ENCODE measurements at regions not wholly inside any gene's neighbourhood (a gene's known extent, or its start where the extent isn't known, plus 50 kb on each side); places are given as distances from the start of the nearest gene placed in this dataset.

DNA sequence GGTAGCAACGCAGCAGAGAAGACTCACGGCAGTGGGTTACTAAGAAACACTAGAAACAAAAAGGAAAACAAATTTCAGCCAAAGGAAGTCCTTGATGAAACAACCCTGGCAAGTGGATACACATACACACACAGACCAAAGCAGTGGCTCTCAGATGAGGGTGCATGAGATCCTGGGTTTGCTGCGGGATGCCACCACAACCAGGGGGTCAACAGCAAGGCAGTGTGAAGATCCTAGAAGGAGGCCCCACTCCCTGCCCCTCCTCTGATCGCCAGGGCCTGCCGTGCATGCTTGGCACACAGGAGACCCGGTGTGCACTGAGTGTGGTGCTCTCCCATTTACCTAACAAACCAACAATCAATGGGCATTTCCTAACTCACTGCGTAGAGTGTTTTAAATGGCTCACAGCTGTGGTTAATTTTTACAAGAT, 252.3 kb upstream of the KLF14 start:
- 83% methylated on average over 2 of the region's 7 CpGs for WGBS (ENCODE audit: insufficient coverage)
- H3K9me3 Mint-ChIP-seq: no peaks in the 10 kb centered on the region
- Histone ChIP-seq H3K9me3 (no peaks in the 10 kb centered on the region), H3K27me3 (replicated peaks in 1 of 2; ENCODE audit: control insufficient read depth in 2 of 2, extremely low read depth in 1 of 2, insufficient read depth in 2 of 2, low read length in 1 of 2) (no peaks in the 10 kb centered on the region), H3K4me3 (ENCODE audit: control insufficient read depth in 1 of 2, extremely low read depth in 1 of 2, low read length in 1 of 2) (no peak overlapping the region), H3K4me1 (ENCODE audit: control insufficient read depth in 1 of 2, extremely low read depth in 1 of 2, insufficient read depth in 2 of 2, low read length in 2 of 2) (peaks cover 0 to 74% of the 10 kb centered on the region in 2 experiments), H3K36me3 (ENCODE audit: control insufficient read depth in 2 of 2, extremely low read depth in 1 of 2, insufficient read depth in 1 of 2, low read length in 1 of 2) (peaks cover 0 to 23% of the 10 kb centered on the region in 2 donors), H3K27ac (ENCODE audit: low read length) (peak overlapping the region; percentile 91)
- POLR2A ChIA-PET: interaction anchor here in 1 of 2 donors (0.9 kb wide), 1 partner anchor 27 kb away, joined by 3 read pairs; no protein-coding TSS in a partner anchor
- ATAC-seq (replicated peaks in 1 of 4) (peak in 2 of 4 experiments; percentile 9 to 37), DNase-seq (peak in 9 of 35 experiments; percentile 6 to 58 (median 18))
- CTCF ChIA-PET: interaction anchor here (0.7 to 1.1 kb wide), 3 partner anchors 21 to 54 kb away, joined by 3 to 6 read pairs (median 4); no protein-coding TSS in a partner anchor
- H3K27me3 Mint-ChIP-seq: no peaks in the 10 kb centered on the region
- peak overlapping the region; percentile 82 to 95 for H3K27ac Mint-ChIP-seq
- H3K36me3 Mint-ChIP-seq: peaks cover 30% of the 10 kb centered on the region
- H3K4me1 Mint-ChIP-seq: peaks cover 64 to 73% (median 72%) of the 10 kb centered on the region in 3 donors
- peak overlapping the region; percentile 13 to 59 (median 28) for H3K4me3 Mint-ChIP-seq

DNA sequence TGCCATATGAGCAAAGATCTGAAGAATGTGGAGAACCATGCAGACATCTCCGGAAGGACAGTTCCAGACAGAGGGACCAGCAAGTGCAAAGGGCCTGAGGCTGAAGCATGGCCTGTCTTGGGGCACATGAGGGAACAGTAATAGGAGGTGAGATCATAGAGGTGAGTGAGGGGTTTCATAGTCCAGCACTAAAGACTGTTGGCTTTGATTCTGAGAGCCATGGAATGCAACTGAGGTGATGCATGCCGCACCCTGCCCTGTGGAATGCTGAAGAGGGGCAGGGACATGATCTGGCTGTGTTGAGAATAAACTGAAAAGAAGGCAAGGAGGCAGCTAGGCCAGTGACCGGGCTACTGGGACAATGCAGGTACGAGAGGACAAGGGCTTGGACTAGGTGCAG, 253.1 kb upstream of the KLF14 start:
- Histone ChIP-seq H3K9me3 (no peaks in the 10 kb centered on the region), H3K27me3 (replicated peaks in 1 of 2; ENCODE audit: control insufficient read depth in 2 of 2, extremely low read depth in 1 of 2, insufficient read depth in 2 of 2, low read length in 1 of 2) (no peaks in the 10 kb centered on the region), H3K4me1 (ENCODE audit: control insufficient read depth in 1 of 2, extremely low read depth in 1 of 2, insufficient read depth in 2 of 2, low read length in 2 of 2) (peaks cover 0 to 82% of the 10 kb centered on the region in 2 experiments), H3K36me3 (ENCODE audit: control insufficient read depth in 2 of 2, extremely low read depth in 1 of 2, insufficient read depth in 1 of 2, low read length in 1 of 2) (peaks cover 0 to 20% of the 10 kb centered on the region in 2 donors), H3K27ac (ENCODE audit: low read length) (peak overlapping the region; percentile 91), H3K4me3 (ENCODE audit: control insufficient read depth in 1 of 2, extremely low read depth in 1 of 2, low read length in 1 of 2) (no peak overlapping the region)
- POLR2A ChIA-PET: interaction anchor here (0.6 to 2.2 kb wide), 3 partner anchors 30 to 55 kb away, joined by 4 to 12 read pairs (median 9); no protein-coding TSS in a partner anchor
- 100% methylated on average over 4 of the region's 4 CpGs for WGBS (ENCODE audit: insufficient coverage)
- Mint-ChIP-seq H3K36me3 (peaks cover 36% of the 10 kb centered on the region), H3K27ac (peak overlapping the region; percentile 82 to 95), H3K4me3 (peak overlapping the region in 2 of 3 donors; percentile 28 to 59), H3K27me3 (no peaks in the 10 kb centered on the region), H3K4me1 (peaks cover 72 to 81% (median 81%) of the 10 kb centered on the region in 3 donors), H3K9me3 (no peaks in the 10 kb centered on the region)
- ATAC-seq (replicated peaks in 1 of 4) (no peak), DNase-seq (no peak)
- CTCF ChIA-PET: interaction anchor here in 1 of 2 donors (0.7 to 1.7 kb wide), 2 partner anchors 27 to 1610 kb away, joined by 4 to 6 read pairs; no protein-coding TSS in a partner anchor

DNA sequence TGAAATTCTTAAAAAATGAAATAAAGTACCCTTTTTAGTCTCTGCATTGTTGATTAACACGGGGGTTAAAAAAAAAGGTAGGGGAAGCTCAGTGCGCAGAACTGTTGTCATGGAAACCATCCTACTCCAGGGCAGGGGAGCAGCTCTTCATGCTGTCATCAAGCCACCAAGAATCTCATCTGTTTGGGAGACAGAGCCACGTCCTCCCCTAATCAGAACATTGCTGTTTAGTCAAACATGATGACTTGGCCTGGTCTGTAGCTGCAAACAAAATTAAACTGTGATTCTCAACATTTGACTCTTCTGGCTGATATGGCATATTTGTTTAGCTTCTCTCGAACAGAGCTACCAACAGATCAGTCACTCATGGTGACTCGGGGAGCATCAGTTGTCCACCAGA, 254.4 kb upstream of the KLF14 start:
- Histone ChIP-seq H3K27ac (ENCODE audit: low read length) (peak overlapping the region; percentile 91), H3K9me3 (no peaks in the 10 kb centered on the region), H3K4me1 (ENCODE audit: control insufficient read depth in 1 of 2, extremely low read depth in 1 of 2, insufficient read depth in 2 of 2, low read length in 2 of 2) (peaks cover 0 to 78% of the 10 kb centered on the region in 2 experiments), H3K36me3 (ENCODE audit: control insufficient read depth in 2 of 2, extremely low read depth in 1 of 2, insufficient read depth in 1 of 2, low read length in 1 of 2) (peaks cover 0 to 17% of the 10 kb centered on the region in 2 donors), H3K4me3 (ENCODE audit: control insufficient read depth in 1 of 2, extremely low read depth in 1 of 2, low read length in 1 of 2) (no peak overlapping the region), H3K27me3 (replicated peaks in 1 of 2; ENCODE audit: control insufficient read depth in 2 of 2, extremely low read depth in 1 of 2, insufficient read depth in 2 of 2, low read length in 1 of 2) (no peaks in the 10 kb centered on the region)
- ChIA-PET POLR2A (interaction anchor here (0.5 to 2.2 kb wide), 15 partner anchors 8 to 1497 kb away, joined by 3 to 18 read pairs (median 4); no protein-coding TSS in a partner anchor), CTCF (interaction anchor here in 1 of 2 donors (0.5 to 1.9 kb wide), 12 partner anchors 14 to 1351 kb away, joined by 3 to 13 read pairs (median 4); no protein-coding TSS in a partner anchor)
- Mint-ChIP-seq H3K27ac (peak overlapping the region; percentile 86 to 95), H3K4me3 (peak overlapping the region in 2 of 3 donors; percentile 9 to 39), H3K27me3 (no peaks in the 10 kb centered on the region), H3K36me3 (peaks cover 39% of the 10 kb centered on the region), H3K4me1 (peaks cover 75 to 92% (median 90%) of the 10 kb centered on the region in 3 donors), H3K9me3 (no peaks in the 10 kb centered on the region)
- ATAC-seq (replicated peaks in 1 of 4) (peak in 3 of 4 experiments; percentile 12 to 49 (median 21)), DNase-seq (peak in 13 of 35 experiments; percentile 17 to 69 (median 40))
- WGBS (ENCODE audit: insufficient coverage): 52% methylated on average over 3 of the region's 5 CpGs

DNA sequence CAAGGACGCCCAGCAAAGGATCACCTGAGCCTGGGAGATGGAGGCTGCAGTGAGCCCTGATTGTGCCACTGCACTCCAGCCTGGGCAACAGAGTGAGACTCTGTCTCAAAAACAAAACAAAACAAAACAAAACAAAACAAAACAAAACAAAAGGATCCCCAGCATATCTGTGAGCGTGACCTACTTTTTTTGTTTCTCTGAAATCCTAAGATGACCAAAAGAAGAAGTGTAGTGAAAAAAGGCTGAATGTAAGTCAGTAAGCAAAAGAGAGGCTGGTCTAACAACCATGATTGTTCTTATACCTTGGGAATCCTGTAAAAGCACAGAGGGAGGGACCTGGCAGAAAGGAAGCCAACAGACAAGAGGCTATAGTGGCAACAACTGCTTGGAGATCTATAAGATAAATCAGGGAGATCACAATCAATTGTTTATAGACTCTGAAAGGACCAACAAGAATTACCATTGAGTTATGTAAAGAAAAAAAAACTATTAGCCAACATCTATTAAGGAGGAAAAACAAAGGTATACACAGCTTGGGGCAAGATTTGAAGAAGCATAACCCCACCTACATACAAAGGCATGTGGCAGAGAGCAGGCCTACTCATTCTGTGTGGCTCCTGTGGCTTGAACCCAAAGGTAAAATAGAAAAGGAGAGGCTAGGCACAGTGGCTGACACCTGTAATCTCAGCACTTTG, 255.2 kb upstream of the KLF14 start:
- Histone ChIP-seq H3K9me3 (no peaks in the 10 kb centered on the region), H3K36me3 (ENCODE audit: control insufficient read depth in 2 of 2, extremely low read depth in 1 of 2, insufficient read depth in 1 of 2, low read length in 1 of 2) (peaks cover 0 to 9% of the 10 kb centered on the region in 2 donors), H3K4me1 (ENCODE audit: control insufficient read depth in 1 of 2, extremely low read depth in 1 of 2, insufficient read depth in 2 of 2, low read length in 2 of 2) (peaks cover 0 to 83% of the 10 kb centered on the region in 2 experiments), H3K4me3 (ENCODE audit: control insufficient read depth in 1 of 2, extremely low read depth in 1 of 2, low read length in 1 of 2) (no peak overlapping the region), H3K27ac (ENCODE audit: low read length) (peak overlapping the region; percentile 91), H3K27me3 (replicated peaks in 1 of 2; ENCODE audit: control insufficient read depth in 2 of 2, extremely low read depth in 1 of 2, insufficient read depth in 2 of 2, low read length in 1 of 2) (no peaks in the 10 kb centered on the region)
- ATAC-seq (replicated peaks in 1 of 4) (no peak), DNase-seq (no peak)
- POLR2A ChIA-PET: interaction anchor here (0.6 to 2.2 kb wide), 6 partner anchors 9 to 90 kb away, joined by 3 to 9 read pairs (median 3); no protein-coding TSS in a partner anchor
- peaks cover 41% of the 10 kb centered on the region for H3K36me3 Mint-ChIP-seq
- peak overlapping the region; percentile 22 to 39 (median 26) for H3K4me3 Mint-ChIP-seq
- H3K27ac Mint-ChIP-seq: peak overlapping the region; percentile 86 to 95
- CTCF ChIA-PET: interaction anchor here (0.6 to 1.9 kb wide), 11 partner anchors 13 to 940 kb away, joined by 3 to 13 read pairs (median 4); no protein-coding TSS in a partner anchor
- WGBS (ENCODE audit: insufficient coverage): 83% methylated on average over 1 of the region's 2 CpGs
- no peaks in the 10 kb centered on the region for H3K9me3 Mint-ChIP-seq
- H3K4me1 Mint-ChIP-seq: peaks cover 81 to 95% (median 91%) of the 10 kb centered on the region in 3 donors
- H3K27me3 Mint-ChIP-seq: no peaks in the 10 kb centered on the region

DNA sequence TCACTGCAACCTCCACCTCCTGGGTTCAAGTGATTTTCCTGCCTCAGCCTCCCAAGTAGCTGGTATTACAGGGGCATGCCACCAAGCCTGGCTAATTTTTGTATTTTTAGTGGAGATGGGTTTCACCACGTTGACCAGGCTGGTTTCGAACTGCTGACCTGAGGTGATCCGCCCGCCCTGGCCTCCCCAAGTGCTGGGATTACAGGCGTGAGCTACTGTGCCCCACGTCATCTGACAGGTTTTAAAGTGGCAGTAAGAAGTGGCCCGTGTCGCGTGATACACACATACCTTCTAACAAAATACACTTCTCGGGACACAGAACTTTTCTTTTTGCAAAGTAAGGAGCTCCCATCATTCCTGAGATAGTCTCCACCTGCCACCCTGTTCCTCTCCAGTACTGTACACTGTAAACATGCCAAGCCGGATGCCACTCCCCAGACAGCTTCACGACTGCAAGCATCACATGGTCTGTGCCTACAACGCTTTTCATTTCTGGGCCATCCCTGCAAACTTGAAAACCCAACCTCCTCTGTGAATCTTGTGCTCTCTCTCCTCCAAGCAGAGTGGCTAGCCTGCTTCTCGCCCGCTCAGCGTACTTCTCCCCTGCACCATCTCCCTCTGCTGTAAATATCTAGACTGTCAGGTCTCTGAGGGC, 256.3 kb upstream of the KLF14 start:
- POLR2A ChIA-PET: interaction anchor here in 1 of 2 donors (0.6 to 0.8 kb wide), 2 partner anchors 29 to 52 kb away, joined by 3 read pairs; no protein-coding TSS in a partner anchor
- peaks cover 0 to 9% of the 10 kb centered on the region in 2 donors for H3K36me3 ChIP-seq (ENCODE audit: control insufficient read depth in 2 of 2, extremely low read depth in 1 of 2, insufficient read depth in 1 of 2, low read length in 1 of 2)
- ATAC-seq (replicated peaks in 1 of 4) (peak; percentile 65 to 83 (median 80)), DNase-seq (peak in 30 of 35 experiments; percentile 28 to 69 (median 48))
- H3K4me1 Mint-ChIP-seq: peaks cover 82 to 95% (median 91%) of the 10 kb centered on the region in 3 donors
- H3K27me3 ChIP-seq (replicated peaks in 1 of 2; ENCODE audit: control insufficient read depth in 2 of 2, extremely low read depth in 1 of 2, insufficient read depth in 2 of 2, low read length in 1 of 2): no peaks in the 10 kb centered on the region
- H3K27ac Mint-ChIP-seq: peak overlapping the region; percentile 86 to 95
- no peaks in the 10 kb centered on the region for H3K9me3 ChIP-seq
- peaks cover 0 to 87% of the 10 kb centered on the region in 2 experiments for H3K4me1 ChIP-seq (ENCODE audit: control insufficient read depth in 1 of 2, extremely low read depth in 1 of 2, insufficient read depth in 2 of 2, low read length in 2 of 2)
- no peak overlapping the region for H3K4me3 ChIP-seq (ENCODE audit: control insufficient read depth in 1 of 2, extremely low read depth in 1 of 2, low read length in 1 of 2)
- H3K27ac ChIP-seq (ENCODE audit: low read length): peak overlapping the region; percentile 91
- no peaks in the 10 kb centered on the region for H3K27me3 Mint-ChIP-seq
- H3K9me3 Mint-ChIP-seq: no peaks in the 10 kb centered on the region
- peaks cover 35% of the 10 kb centered on the region for H3K36me3 Mint-ChIP-seq
- H3K4me3 Mint-ChIP-seq: peak overlapping the region; percentile 13 to 51 (median 43)
- CTCF ChIA-PET: interaction anchor here in 1 of 2 donors (0.6 to 1.6 kb wide), 5 partner anchors 8 to 93 kb away, joined by 3 to 9 read pairs (median 4); no protein-coding TSS in a partner anchor
- WGBS (ENCODE audit: insufficient coverage): 64% methylated on average over 11 of the region's 16 CpGs

Data from T-cell (primary cell).